ENCODE measurements at regions not wholly inside any gene's neighbourhood (a gene's known extent, or its start where the extent isn't known, plus 50 kb on each side); places are given as distances from the start of the nearest gene placed in this dataset.

DNA sequence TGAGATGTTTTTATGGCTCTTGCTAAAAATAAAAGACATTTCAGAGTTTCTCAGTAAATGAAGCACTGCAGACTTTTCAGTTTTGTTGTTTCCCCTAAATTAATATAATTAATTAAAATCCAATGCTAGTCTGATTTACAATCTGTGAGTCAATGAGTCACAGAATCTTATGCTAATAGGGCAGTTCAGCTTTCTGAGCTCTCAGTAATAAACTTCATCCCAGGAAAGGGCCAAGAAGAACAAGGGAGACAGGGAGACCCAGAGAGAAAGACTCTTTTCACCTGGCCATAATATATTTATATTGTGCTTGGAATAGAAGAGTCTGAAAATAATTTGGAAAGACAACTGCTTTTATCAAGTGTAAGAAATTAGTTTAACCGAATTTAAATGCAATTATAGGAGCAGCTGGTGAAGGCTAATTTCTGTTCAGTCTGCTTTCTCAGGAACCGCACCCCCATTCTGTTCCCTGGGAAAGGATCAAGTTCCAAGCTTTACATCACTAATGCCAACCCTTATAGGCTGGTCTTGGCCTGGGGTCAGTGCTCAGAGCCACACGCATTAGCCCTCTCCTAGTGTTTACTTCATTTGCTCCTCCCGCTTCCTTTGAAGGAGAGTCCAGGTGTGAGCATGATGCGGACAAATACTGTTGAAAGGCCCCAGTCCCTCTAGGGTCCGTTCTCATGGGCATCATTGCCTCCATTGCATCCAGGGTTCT lies 145.6 kb downstream of the ZBTB18 start:
- TF ChIP-seq, protein P1, sequence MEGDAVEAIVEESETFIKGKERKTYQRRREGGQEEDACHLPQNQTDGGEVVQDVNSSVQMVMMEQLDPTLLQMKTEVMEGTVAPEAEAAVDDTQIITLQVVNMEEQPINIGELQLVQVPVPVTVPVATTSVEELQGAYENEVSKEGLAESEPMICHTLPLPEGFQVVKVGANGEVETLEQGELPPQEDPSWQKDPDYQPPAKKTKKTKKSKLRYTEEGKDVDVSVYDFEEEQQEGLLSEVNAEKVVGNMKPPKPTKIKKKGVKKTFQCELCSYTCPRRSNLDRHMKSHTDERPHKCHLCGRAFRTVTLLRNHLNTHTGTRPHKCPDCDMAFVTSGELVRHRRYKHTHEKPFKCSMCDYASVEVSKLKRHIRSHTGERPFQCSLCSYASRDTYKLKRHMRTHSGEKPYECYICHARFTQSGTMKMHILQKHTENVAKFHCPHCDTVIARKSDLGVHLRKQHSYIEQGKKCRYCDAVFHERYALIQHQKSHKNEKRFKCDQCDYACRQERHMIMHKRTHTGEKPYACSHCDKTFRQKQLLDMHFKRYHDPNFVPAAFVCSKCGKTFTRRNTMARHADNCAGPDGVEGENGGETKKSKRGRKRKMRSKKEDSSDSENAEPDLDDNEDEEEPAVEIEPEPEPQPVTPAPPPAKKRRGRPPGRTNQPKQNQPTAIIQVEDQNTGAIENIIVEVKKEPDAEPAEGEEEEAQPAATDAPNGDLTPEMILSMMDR (IDR thresholded peaks at IDR 0.05), result no peak
- TF ChIP-seq POLR2A (IDR thresholded peaks at IDR 0.05), result no peak
- TF ChIP-seq EP300 (IDR thresholded peaks at IDR 0.05), result no peak

Measured in stomach (tissue), 4 donors.